ENCODE measurements at regions not wholly inside any gene's neighbourhood (a gene's known extent, or its start where the extent isn't known, plus 50 kb on each side); places are given as distances from the start of the nearest gene placed in this dataset.

DNA sequence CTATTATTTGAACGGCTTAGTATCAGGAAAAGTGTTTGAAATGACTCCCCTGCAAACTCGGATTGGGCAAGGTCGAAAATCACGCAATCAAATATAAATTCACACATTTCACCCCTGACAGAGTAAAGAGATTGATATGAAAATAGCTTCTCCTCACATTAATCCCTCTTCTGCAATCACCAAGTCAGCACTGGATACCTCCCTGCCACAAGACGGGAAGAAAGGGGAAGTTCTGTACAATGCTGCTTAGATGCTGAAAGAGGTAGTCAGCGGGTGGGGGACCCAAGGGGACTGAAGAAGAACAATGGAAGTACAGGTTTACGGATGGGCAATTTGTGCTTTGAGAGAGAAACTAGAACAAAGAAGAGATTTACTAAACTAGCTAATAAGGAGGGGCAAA, 72.0 kb upstream of the ANK3 start:
- TF ChIP-seq, protein P1, sequence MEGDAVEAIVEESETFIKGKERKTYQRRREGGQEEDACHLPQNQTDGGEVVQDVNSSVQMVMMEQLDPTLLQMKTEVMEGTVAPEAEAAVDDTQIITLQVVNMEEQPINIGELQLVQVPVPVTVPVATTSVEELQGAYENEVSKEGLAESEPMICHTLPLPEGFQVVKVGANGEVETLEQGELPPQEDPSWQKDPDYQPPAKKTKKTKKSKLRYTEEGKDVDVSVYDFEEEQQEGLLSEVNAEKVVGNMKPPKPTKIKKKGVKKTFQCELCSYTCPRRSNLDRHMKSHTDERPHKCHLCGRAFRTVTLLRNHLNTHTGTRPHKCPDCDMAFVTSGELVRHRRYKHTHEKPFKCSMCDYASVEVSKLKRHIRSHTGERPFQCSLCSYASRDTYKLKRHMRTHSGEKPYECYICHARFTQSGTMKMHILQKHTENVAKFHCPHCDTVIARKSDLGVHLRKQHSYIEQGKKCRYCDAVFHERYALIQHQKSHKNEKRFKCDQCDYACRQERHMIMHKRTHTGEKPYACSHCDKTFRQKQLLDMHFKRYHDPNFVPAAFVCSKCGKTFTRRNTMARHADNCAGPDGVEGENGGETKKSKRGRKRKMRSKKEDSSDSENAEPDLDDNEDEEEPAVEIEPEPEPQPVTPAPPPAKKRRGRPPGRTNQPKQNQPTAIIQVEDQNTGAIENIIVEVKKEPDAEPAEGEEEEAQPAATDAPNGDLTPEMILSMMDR (IDR thresholded peaks at IDR 0.05), result no peak

DNA sequence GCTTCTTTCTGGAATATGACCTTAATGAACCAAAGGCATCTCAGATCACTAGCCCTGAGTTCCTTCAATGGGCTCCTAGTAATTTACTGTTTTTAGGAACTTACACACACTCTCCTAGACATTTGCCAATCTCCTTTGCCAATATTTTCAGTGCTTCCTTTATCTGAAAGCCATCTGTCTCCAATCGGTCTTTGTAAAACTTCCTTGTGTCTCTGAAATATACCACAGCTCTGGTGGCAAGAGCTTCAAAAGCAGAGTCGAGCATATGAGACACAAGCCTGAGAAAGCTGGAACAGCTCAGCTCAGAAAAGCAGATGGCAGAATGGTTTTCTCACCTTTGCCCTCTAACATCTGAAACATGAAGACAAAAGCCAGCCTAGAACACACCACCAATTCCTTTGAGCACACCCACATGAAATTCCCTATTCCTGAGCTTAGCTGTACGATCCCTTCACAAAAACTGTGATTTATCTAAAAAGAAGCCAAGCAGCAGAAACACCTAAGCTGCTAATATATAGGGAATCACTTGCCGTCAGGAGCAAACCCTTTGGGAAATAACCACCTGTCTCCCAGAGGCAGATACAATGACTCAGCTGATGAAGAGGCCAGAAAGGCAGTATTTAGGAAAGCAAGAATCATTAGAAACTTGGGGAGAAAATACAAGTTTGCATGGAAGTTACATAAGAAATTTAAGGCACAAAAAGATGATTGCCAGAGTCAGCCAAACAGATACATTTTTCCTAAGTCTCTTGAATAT, 70.2 kb upstream of the ANK3 start:
- TF ChIP-seq, protein P1 (IDR thresholded peaks at IDR 0.05), result no peak

DNA sequence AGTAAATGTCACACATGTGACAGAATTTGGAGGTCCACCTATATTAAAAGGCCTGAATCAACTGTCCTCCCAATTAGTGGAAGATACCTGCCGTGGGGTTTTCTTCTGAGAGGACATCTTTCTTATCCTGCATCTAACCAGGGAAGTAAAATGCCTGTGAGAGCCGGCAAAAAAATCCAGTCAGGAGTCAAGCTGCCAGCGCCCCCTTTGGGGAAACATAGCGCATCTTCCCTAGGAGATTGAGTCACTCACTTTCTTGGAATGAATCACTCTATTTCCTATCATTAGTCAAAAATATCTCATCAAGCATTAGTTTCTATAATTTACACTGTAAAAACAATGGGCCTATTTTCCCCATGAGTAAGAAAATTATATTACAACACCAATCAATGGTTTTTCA, 66.4 kb upstream of the ANK3 start:
- TF ChIP-seq, protein P1 (IDR thresholded peaks at IDR 0.05), result no peak

DNA sequence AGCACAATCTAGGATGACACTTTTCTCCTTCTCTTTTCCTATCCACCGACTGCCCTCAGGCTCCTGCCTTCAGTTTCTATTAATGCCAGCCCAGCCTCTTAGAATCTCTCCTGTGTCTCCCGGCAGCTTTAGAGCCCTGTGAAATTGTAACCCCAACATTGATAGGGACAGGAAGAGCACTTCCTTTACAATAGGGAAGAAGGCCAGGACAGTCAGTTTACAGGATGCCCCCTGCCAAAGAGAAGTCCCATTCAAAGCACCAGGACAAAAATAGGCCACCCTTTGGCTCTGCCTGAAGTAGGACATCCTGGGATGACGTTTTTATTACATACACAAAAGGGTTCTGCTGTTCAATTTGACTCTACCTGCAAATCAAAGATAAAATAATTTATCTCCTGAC, 64.7 kb upstream of the ANK3 start:
- TF ChIP-seq, protein P1 (IDR thresholded peaks at IDR 0.05), result no peak

DNA sequence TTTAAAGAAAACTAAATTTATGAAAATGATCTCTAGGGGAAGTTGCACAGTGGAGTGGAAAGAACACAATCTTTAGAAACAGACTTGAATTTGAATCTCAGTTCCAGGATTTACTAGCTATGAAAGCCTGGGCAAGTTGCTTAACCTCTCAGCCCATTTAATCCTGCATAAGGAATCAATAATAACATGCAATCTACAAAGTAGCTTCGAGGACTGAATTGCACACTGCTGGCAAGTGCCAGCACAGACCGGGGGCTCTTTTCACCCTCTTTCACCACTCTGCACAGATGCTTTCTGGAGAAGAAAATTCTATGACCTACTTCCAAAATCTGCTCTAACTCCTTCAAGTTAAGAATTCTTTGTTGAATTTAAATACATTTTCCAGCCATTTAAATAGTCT, 63.4 kb upstream of the ANK3 start:
- TF ChIP-seq, protein P1 (IDR thresholded peaks at IDR 0.05), result no peak

DNA sequence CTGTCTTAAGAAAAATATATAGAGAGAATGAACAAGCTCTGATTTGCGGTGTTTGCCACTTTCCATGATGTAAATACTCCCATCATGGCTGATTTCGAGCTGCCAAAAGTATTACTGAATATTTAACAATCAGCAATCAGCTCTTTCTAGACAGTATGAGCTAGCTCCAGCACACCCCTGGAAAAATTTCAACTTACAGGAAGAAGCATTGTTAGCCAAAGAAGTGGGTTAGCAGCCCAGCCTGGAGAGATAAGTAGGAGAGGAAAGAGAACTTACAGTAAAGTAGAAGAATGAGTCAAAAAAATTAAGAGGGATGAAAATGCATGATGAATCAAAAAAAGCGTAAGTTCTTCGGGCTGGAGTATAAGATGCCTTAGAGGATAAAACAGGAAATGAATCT, 60.6 kb upstream of the ANK3 start:
- TF ChIP-seq, protein P1 (IDR thresholded peaks at IDR 0.05), result no peak

DNA sequence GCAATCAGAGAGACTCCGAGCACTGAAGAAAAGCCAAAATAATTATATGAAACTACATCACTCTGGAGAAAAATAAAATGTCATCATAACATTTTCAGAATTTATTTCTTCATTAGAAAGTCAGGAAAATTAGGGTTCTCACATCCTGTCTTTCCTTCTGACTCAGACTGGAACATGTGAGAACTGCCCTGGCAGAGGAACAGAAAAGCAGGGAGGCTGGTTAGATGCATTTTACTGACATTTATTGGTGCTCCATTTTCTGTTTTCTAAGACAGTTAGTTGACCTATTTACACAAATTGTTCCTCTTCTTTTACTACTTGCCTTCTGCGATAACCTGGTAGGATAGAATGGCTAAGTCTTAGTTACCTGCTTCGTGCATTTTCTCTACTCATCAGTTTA, 58.6 kb upstream of the ANK3 start:
- TF ChIP-seq, protein P1 (IDR thresholded peaks at IDR 0.05), result no peak

DNA sequence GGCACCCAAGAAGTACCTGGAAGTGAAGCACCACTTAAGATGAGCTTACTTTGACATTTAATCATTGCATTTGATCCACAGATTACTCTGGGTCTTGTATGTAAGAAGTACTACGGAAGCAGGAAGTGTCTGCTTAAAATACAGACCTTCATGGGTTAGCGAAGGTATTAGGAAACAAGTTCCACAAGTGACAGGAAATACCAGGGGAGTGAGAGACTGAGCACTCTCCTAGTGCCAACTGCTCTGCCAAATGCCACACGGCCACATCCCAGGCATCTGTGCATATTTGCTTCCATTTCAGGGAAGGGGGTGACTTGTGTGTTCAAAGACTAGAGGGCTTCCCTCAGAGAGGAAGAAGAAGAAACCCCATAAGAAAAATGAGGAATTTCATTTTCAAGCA, 57.2 kb upstream of the ANK3 start:
- TF ChIP-seq, protein P1 (IDR thresholded peaks at IDR 0.05), result no peak

Measured in LNCAP (cell line).